ENCODE measurements at regions not wholly inside any gene's neighbourhood (a gene's known extent, or its start where the extent isn't known, plus 50 kb on each side); places are given as distances from the start of the nearest gene placed in this dataset.

DNA sequence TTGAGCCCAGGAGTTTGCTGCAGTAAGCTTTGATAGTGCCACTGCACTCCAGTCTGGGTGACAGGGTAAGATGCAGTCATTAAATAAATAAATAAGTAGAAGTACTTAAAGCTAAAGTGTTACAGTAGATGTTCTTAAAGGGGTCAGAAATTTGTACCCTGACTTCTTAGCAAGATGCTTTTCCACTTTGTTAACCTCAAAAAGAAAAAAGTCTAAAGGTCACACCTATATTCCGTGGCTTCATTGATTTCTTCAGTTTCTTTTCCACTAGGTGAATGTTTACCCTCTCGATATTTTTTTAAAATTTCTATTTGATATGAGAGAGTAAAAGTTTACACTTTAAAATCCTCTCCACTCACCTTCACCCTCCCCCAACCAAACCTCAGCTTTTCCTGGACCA lies 64.3 kb upstream of the PLEKHA5 start:
- no peak overlapping the region for H3K27ac ChIP-seq (ENCODE audit: insufficient read depth in 1 of 2, low read depth in 1 of 2, low read length in 2 of 2, poor library complexity in 1 of 2, severe bottlenecking in 2 of 2)
- no peaks in the 10 kb centered on the region for H3K27me3 ChIP-seq (replicated peaks in 2 of 5; ENCODE audit: control insufficient read depth in 4 of 5, insufficient read depth in 5 of 5, low read length in 4 of 5)
- POLR2A ChIA-PET: no interaction called here
- no peak for DNase-seq
- H3K4me3 ChIP-seq (ENCODE audit: control insufficient read depth in 1 of 7, extremely low read depth in 1 of 7, insufficient read depth in 4 of 7, low read depth in 2 of 7, low read length in 6 of 7): no peak overlapping the region
- CTCF ChIA-PET: no interaction called here
- no peaks in the 10 kb centered on the region for H3K36me3 ChIP-seq (ENCODE audit: control insufficient read depth in 4 of 4, insufficient read depth in 4 of 4, low read length in 3 of 4)
- no CpG with 5 or more reads among the region's 2 CpGs for WGBS (ENCODE audit: insufficient coverage)
- H3K4me1 ChIP-seq (ENCODE audit: control extremely low read depth in 1 of 4, control insufficient read depth in 4 of 4, insufficient read depth in 4 of 4, low read length in 3 of 4): no peaks in the 10 kb centered on the region
- H3K9me3 ChIP-seq (ENCODE audit: control extremely low read depth in 1 of 5, control insufficient read depth in 4 of 5, insufficient read depth in 2 of 5, low read depth in 1 of 5, low read length in 4 of 5): no peaks in the 10 kb centered on the region

DNA sequence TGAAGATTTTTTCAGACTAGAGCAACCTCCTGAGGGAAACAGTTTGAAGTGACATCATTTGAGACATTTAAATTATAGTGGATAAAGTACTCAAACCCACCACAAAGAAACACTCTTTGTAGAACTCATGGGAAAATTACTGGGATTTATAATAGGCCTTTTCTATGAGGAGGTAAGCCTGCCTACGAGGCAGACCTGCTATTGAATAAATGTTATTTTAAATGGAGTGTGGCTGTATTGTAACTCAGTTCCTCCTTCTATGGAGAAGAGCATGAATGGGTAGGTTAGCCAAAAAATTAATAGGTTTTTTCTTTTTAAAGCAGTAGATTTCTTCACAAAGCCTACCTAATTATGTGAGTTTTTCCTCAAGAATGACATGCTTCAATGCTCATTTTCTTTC lies 63.7 kb upstream of the PLEKHA5 start:
- no CpG with 5 or more reads among the region's 1 CpG for WGBS (ENCODE audit: insufficient coverage)
- POLR2A ChIA-PET: no interaction called here

DNA sequence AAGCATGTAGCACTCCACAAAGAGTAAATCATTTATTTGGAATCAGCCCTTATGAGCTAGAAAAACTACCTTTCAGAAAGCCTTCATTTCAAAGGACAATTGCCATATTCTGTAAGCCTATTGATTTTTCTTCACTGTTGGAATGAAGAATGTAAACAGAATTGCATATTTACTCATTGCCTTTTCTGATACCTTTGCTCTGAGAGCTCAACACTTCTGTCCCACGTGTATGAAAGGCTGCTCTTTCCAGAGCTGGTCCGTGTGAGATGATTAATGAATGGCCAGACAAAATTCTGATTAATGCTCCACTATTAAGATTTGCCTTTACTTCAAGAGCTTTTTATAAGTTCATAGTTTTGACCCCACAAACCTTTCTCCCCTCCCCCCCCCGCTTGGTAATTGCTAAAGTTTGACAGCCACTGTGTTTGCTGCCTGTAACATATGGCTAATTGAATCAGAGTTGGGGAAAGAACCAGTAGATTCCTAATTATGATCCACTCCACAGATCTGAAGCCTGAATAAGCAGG lies 63.0 kb upstream of the PLEKHA5 start:
- no peak for DNase-seq
- WGBS (ENCODE audit: insufficient coverage): no CpG with 5 or more reads among the region's 3 CpGs
- H3K27me3 ChIP-seq (replicated peaks in 2 of 5; ENCODE audit: control insufficient read depth in 4 of 5, insufficient read depth in 5 of 5, low read length in 4 of 5): no peaks in the 10 kb centered on the region
- no peaks in the 10 kb centered on the region for H3K9me3 ChIP-seq (ENCODE audit: control extremely low read depth in 1 of 5, control insufficient read depth in 4 of 5, insufficient read depth in 2 of 5, low read depth in 1 of 5, low read length in 4 of 5)
- no peaks in the 10 kb centered on the region for H3K4me1 ChIP-seq (ENCODE audit: control extremely low read depth in 1 of 4, control insufficient read depth in 4 of 4, insufficient read depth in 4 of 4, low read length in 3 of 4)
- no peak overlapping the region for H3K4me3 ChIP-seq (ENCODE audit: control insufficient read depth in 1 of 7, extremely low read depth in 1 of 7, insufficient read depth in 4 of 7, low read depth in 2 of 7, low read length in 6 of 7)
- no peaks in the 10 kb centered on the region for H3K36me3 ChIP-seq (ENCODE audit: control insufficient read depth in 4 of 4, insufficient read depth in 4 of 4, low read length in 3 of 4)
- no peak overlapping the region for H3K27ac ChIP-seq (ENCODE audit: insufficient read depth in 1 of 2, low read depth in 1 of 2, low read length in 2 of 2, poor library complexity in 1 of 2, severe bottlenecking in 2 of 2)
- ChIA-PET POLR2A (no interaction called here), CTCF (interaction anchor here (0.5 kb wide), 1 partner anchor 286 kb away, joined by 4 read pairs; no protein-coding TSS in a partner anchor)

More for the DNA sequence above, 63.7 kb upstream of the PLEKHA5 start:
- H3K4me3 ChIP-seq (ENCODE audit: control insufficient read depth in 1 of 7, extremely low read depth in 1 of 7, insufficient read depth in 4 of 7, low read depth in 2 of 7, low read length in 6 of 7): no peak overlapping the region
- H3K9me3 ChIP-seq (ENCODE audit: control extremely low read depth in 1 of 5, control insufficient read depth in 4 of 5, insufficient read depth in 2 of 5, low read depth in 1 of 5, low read length in 4 of 5): no peaks in the 10 kb centered on the region
- no peak for DNase-seq
- H3K27me3 ChIP-seq (replicated peaks in 2 of 5; ENCODE audit: control insufficient read depth in 4 of 5, insufficient read depth in 5 of 5, low read length in 4 of 5): no peaks in the 10 kb centered on the region
- no peak overlapping the region for H3K27ac ChIP-seq (ENCODE audit: insufficient read depth in 1 of 2, low read depth in 1 of 2, low read length in 2 of 2, poor library complexity in 1 of 2, severe bottlenecking in 2 of 2)
- CTCF ChIA-PET: interaction anchor here (0.5 kb wide), 1 partner anchor 287 kb away, joined by 4 read pairs; no protein-coding TSS in a partner anchor
- no peaks in the 10 kb centered on the region for H3K36me3 ChIP-seq (ENCODE audit: control insufficient read depth in 4 of 4, insufficient read depth in 4 of 4, low read length in 3 of 4)
- no peaks in the 10 kb centered on the region for H3K4me1 ChIP-seq (ENCODE audit: control extremely low read depth in 1 of 4, control insufficient read depth in 4 of 4, insufficient read depth in 4 of 4, low read length in 3 of 4)

DNA sequence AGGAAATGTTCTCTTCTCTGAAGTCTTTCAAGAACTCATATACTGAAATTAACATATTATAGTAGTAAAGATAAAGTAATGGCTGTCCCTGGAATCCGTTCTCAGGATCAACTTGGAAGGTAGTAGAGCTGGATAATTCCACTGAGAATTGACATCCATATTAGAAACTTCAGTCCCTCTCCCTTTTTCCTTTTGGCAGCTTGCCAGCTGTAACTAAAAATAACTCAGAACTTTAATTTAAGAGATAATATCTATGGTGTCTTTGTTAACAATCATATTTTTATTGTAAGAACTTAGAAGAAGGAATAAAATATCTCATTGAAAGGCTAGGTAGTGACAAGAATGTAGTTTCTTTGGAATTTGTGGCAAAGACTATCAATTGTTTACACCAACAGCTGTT lies 61.4 kb upstream of the PLEKHA5 start:
- DNase-seq: no peak
- CTCF ChIA-PET: no interaction called here
- no CpG with 5 or more reads among the region's 1 CpG for WGBS (ENCODE audit: insufficient coverage)
- POLR2A ChIA-PET: no interaction called here
- Histone ChIP-seq H3K9me3 (ENCODE audit: control extremely low read depth in 1 of 5, control insufficient read depth in 4 of 5, insufficient read depth in 2 of 5, low read depth in 1 of 5, low read length in 4 of 5) (no peaks in the 10 kb centered on the region), H3K27me3 (replicated peaks in 2 of 5; ENCODE audit: control insufficient read depth in 4 of 5, insufficient read depth in 5 of 5, low read length in 4 of 5) (no peaks in the 10 kb centered on the region), H3K4me3 (ENCODE audit: control insufficient read depth in 1 of 7, extremely low read depth in 1 of 7, insufficient read depth in 4 of 7, low read depth in 2 of 7, low read length in 6 of 7) (no peak overlapping the region), H3K27ac (ENCODE audit: insufficient read depth in 1 of 2, low read depth in 1 of 2, low read length in 2 of 2, poor library complexity in 1 of 2, severe bottlenecking in 2 of 2) (no peak overlapping the region), H3K36me3 (ENCODE audit: control insufficient read depth in 4 of 4, insufficient read depth in 4 of 4, low read length in 3 of 4) (no peaks in the 10 kb centered on the region), H3K4me1 (ENCODE audit: control extremely low read depth in 1 of 4, control insufficient read depth in 4 of 4, insufficient read depth in 4 of 4, low read length in 3 of 4) (no peaks in the 10 kb centered on the region)

- DNase-seq: no peak
- Histone ChIP-seq H3K27ac (ENCODE audit: insufficient read depth in 1 of 2, low read depth in 1 of 2, low read length in 2 of 2, poor library complexity in 1 of 2, severe bottlenecking in 2 of 2) (no peak overlapping the region), H3K36me3 (ENCODE audit: control insufficient read depth in 4 of 4, insufficient read depth in 4 of 4, low read length in 3 of 4) (no peaks in the 10 kb centered on the region), H3K9me3 (ENCODE audit: control extremely low read depth in 1 of 5, control insufficient read depth in 4 of 5, insufficient read depth in 2 of 5, low read depth in 1 of 5, low read length in 4 of 5) (no peaks in the 10 kb centered on the region), H3K4me1 (ENCODE audit: control extremely low read depth in 1 of 4, control insufficient read depth in 4 of 4, insufficient read depth in 4 of 4, low read length in 3 of 4) (no peaks in the 10 kb centered on the region), H3K27me3 (replicated peaks in 2 of 5; ENCODE audit: control insufficient read depth in 4 of 5, insufficient read depth in 5 of 5, low read length in 4 of 5) (no peaks in the 10 kb centered on the region), H3K4me3 (ENCODE audit: control insufficient read depth in 1 of 7, extremely low read depth in 1 of 7, insufficient read depth in 4 of 7, low read depth in 2 of 7, low read length in 6 of 7) (no peak overlapping the region)
- POLR2A ChIA-PET: no interaction called here
- CTCF ChIA-PET: no interaction called here
- 88% methylated on average over 1 of the region's 1 CpG for WGBS (ENCODE audit: insufficient coverage)
Measured at GRCh38 chr12:19070341-19070740, 59.2 kb upstream of the PLEKHA5 start.

DNA sequence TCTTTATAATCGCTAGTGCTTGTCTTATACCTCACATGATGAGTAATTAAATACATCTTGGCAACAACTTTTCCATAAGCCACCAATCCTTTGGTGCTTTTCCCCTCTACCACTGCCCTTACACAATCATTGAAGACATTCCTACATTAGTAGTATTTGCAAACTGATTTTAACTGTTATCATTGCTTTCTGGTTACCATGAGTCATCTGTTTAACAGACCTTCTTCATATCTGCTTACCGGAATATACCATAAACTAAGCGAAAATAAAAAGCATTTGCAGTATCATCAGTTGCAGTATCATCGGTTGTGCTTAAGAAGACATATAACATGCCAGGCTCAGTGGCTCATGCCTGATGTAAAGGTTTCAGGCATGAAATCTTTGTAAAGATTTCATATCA lies 54.8 kb upstream of the PLEKHA5 start:
- no peaks in the 10 kb centered on the region for H3K9me3 ChIP-seq (ENCODE audit: control extremely low read depth in 1 of 5, control insufficient read depth in 4 of 5, insufficient read depth in 2 of 5, low read depth in 1 of 5, low read length in 4 of 5)
- no peaks in the 10 kb centered on the region for H3K36me3 ChIP-seq (ENCODE audit: control insufficient read depth in 4 of 4, insufficient read depth in 4 of 4, low read length in 3 of 4)
- POLR2A ChIA-PET: no interaction called here
- no peak overlapping the region for H3K4me3 ChIP-seq (ENCODE audit: control insufficient read depth in 1 of 7, extremely low read depth in 1 of 7, insufficient read depth in 4 of 7, low read depth in 2 of 7, low read length in 6 of 7)
- H3K4me1 ChIP-seq (ENCODE audit: control extremely low read depth in 1 of 4, control insufficient read depth in 4 of 4, insufficient read depth in 4 of 4, low read length in 3 of 4): no peaks in the 10 kb centered on the region
- no peak for DNase-seq
- no peak overlapping the region for H3K27ac ChIP-seq (ENCODE audit: insufficient read depth in 1 of 2, low read depth in 1 of 2, low read length in 2 of 2, poor library complexity in 1 of 2, severe bottlenecking in 2 of 2)
- H3K27me3 ChIP-seq (replicated peaks in 2 of 5; ENCODE audit: control insufficient read depth in 4 of 5, insufficient read depth in 5 of 5, low read length in 4 of 5): no peaks in the 10 kb centered on the region
- CTCF ChIA-PET: no interaction called here
- WGBS (ENCODE audit: insufficient coverage): 88% methylated on average over 3 of the region's 4 CpGs

DNA sequence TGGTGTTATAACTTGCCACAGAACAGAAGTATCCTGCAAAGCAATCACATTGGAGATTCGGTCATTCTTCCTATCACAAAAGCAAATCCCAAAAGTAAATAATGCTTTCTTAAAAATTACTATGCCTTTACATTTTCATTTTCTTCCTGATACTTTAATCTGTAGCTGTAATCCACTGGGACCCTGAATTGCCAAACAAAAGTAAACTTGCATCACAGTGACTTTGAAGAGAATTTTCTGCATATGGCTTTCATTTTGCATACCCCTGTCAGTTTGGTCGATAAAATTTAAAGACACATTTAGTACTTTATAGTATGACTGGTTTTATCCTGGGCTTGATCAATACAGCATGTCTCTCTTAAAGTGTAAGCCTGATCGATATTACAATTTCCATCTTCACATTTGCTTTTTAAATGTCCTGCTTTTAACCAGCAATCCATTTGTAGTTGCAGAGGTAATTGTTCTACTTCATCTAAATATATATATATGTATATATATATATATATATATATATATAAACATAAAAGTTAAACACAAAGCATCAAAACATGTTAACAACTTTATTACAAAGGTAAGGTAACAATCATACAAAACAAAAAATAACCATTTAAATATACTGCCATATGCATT lies 53.7 kb upstream of the PLEKHA5 start:
- Histone ChIP-seq H3K4me1 (ENCODE audit: control extremely low read depth in 1 of 4, control insufficient read depth in 4 of 4, insufficient read depth in 4 of 4, low read length in 3 of 4) (no peaks in the 10 kb centered on the region), H3K27me3 (replicated peaks in 2 of 5; ENCODE audit: control insufficient read depth in 4 of 5, insufficient read depth in 5 of 5, low read length in 4 of 5) (no peaks in the 10 kb centered on the region), H3K4me3 (ENCODE audit: control insufficient read depth in 1 of 7, extremely low read depth in 1 of 7, insufficient read depth in 4 of 7, low read depth in 2 of 7, low read length in 6 of 7) (no peak overlapping the region), H3K9me3 (ENCODE audit: control extremely low read depth in 1 of 5, control insufficient read depth in 4 of 5, insufficient read depth in 2 of 5, low read depth in 1 of 5, low read length in 4 of 5) (no peaks in the 10 kb centered on the region), H3K27ac (ENCODE audit: insufficient read depth in 1 of 2, low read depth in 1 of 2, low read length in 2 of 2, poor library complexity in 1 of 2, severe bottlenecking in 2 of 2) (no peak overlapping the region), H3K36me3 (ENCODE audit: control insufficient read depth in 4 of 4, insufficient read depth in 4 of 4, low read length in 3 of 4) (no peaks in the 10 kb centered on the region)
- DNase-seq: no peak
- ChIA-PET POLR2A (no interaction called here), CTCF (no interaction called here)
- WGBS (ENCODE audit: insufficient coverage): 86% methylated on average over 1 of the region's 3 CpGs
